Loucy (cell line): ENCODE measurements at regions not wholly inside any gene's neighbourhood (a gene's known extent, or its start where the extent isn't known, plus 50 kb on each side); places are given as distances from the start of the nearest gene placed in this dataset.

ENCODE experiments used
- H2AFZ ChIP-seq: fragments of 200-600 bp; sonication (generic); 2 replicates; pipeline ENCODE4 v1.6.0; 2016; ENCODE audit warnings: antibody characterized with exemption, mild to moderate bottlenecking, low read length, moderate library complexity
- H3F3A ChIP-seq: fragments of 200-600 bp; 2 replicates; pipeline ENCODE4 v1.6.0; 2016; ENCODE audit warnings: antibody characterized with exemption, low read depth, mild to moderate bottlenecking
- H3K27me3 ChIP-seq: fragments of 200-600 bp; sonication (generic); 2 replicates; pipeline ENCODE4 v1.6.1; 2014; ENCODE audit warnings: low read length, mild to moderate bottlenecking; ENCODE audit not compliant: insufficient read depth, poor library complexity, severe bottlenecking
- H3K36me3 ChIP-seq: fragments of 200-600 bp; sonication (generic); 2 replicates; pipeline ENCODE4 v1.6.1; 2016; ENCODE audit warnings: low read length; ENCODE audit not compliant: insufficient read depth
- H3K4me1 ChIP-seq: fragments of 200-600 bp; sonication (generic); 2 replicates; pipeline ENCODE4 v1.5.1; 2014; ENCODE audit warnings: low read length, mild to moderate bottlenecking; ENCODE audit not compliant: insufficient read depth, poor library complexity, severe bottlenecking
- H3K4me2 ChIP-seq: fragments of 200-600 bp; sonication (generic); 2 replicates; pipeline ENCODE4 v1.6.0; 2014; ENCODE audit warnings: antibody characterized with exemption, low read length, low read depth, mild to moderate bottlenecking; ENCODE audit not compliant: poor library complexity, severe bottlenecking
- H3K4me3 ChIP-seq: fragments of 200-600 bp; sonication (generic); 2 replicates; pipeline ENCODE4 v1.5.1; 2014; ENCODE audit warnings: low read length, mild to moderate bottlenecking, mixed read lengths; ENCODE audit not compliant: poor library complexity, severe bottlenecking
- H3K79me2 ChIP-seq: fragments of 200-600 bp; sonication (generic); 2 replicates; pipeline ENCODE4 v1.6.1; 2014; ENCODE audit warnings: low read length; ENCODE audit not compliant: insufficient read depth
- H3K9ac ChIP-seq: fragments of 200-600 bp; sonication (generic); 2 replicates; pipeline ENCODE4 v1.6.0; 2014; ENCODE audit warnings: mild to moderate bottlenecking, low read depth, low read length, moderate library complexity; ENCODE audit not compliant: poor library complexity, severe bottlenecking
- H3K9me2 ChIP-seq: fragments of 200-600 bp; sonication (generic); replicated peaks from 2 replicates; pipeline ENCODE4 v1.6.1; 2016; ENCODE audit warnings: low read depth, low read length, mixed read lengths
- H3K9me3 ChIP-seq: fragments of 200-600 bp; sonication (generic); 2 replicates; pipeline ENCODE4 v1.6.1; 2014; ENCODE audit warnings: mild to moderate bottlenecking, antibody characterized with exemption, low read length, low read depth; ENCODE audit not compliant: insufficient read depth
- H4K20me1 ChIP-seq: fragments of 200-600 bp; sonication (generic); 2 replicates; pipeline ENCODE4 v1.6.0; 2014; ENCODE audit warnings: antibody characterized with exemption, low read length, mild to moderate bottlenecking; ENCODE audit not compliant: insufficient read depth, poor library complexity, severe bottlenecking
- EZH2phosphoT487 ChIP-seq: fragments of 200-600 bp; IDR thresholded peaks from 2 replicates; pipeline ENCODE4 v1.6.1; 2018; ENCODE audit warnings: antibody characterized with exemption, mild to moderate bottlenecking, moderate library complexity, borderline replicate concordance
- TF ChIP-seq, protein P1 (sequence below): fragments of 200-600 bp; sonication (generic); conservative IDR thresholded peaks from 2 replicates; pipeline ENCODE4 v1.5.1; 2014; ENCODE audit warnings: mild to moderate bottlenecking, antibody characterized with exemption, low read length

DNA sequence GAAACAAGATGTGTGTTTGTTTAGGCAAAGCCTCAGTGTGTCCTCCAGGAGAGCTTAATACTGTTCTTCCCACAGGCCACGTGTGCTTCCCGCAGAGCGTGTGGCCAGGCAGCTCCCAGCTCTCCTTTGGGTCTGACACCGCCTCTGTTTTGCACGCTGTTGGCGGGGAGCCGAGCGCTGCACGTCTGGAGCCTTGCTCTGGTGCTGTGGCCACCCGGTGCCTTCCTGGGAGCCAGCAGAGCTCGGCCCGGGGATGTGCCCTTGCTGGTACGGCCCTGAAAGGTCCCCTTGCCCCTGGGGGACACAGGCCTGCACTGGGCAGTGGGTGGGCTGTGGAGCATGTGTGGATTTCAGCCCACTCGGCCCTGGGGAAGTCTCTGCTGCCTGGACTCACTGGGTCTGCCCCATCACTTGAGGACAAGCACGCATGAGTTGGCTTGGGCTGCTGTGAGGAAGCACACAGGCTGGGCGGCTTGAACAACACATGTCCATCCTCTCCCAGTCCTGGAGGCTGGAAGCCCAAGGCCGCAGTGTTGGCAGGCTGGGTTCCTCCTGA lies 160.7 kb upstream of the HDAC4 start:
- H3K27me3 ChIP-seq = no peaks in the 10 kb centered on the region
- H3K4me2 ChIP-seq = no peak overlapping the region
- H3K36me3 ChIP-seq = no peaks in the 10 kb centered on the region
- H3K9me2 ChIP-seq = no peaks in the 10 kb centered on the region
- H3K4me1 ChIP-seq = no peaks in the 10 kb centered on the region
- H3K9ac ChIP-seq = no peak overlapping the region
- no peaks in the 10 kb centered on the region for H3F3A ChIP-seq
- no peaks in the 10 kb centered on the region for H4K20me1 ChIP-seq
- H2AFZ ChIP-seq = no peak overlapping the region
- no peak overlapping the region for H3K4me3 ChIP-seq
- TF ChIP-seq, protein P1, sequence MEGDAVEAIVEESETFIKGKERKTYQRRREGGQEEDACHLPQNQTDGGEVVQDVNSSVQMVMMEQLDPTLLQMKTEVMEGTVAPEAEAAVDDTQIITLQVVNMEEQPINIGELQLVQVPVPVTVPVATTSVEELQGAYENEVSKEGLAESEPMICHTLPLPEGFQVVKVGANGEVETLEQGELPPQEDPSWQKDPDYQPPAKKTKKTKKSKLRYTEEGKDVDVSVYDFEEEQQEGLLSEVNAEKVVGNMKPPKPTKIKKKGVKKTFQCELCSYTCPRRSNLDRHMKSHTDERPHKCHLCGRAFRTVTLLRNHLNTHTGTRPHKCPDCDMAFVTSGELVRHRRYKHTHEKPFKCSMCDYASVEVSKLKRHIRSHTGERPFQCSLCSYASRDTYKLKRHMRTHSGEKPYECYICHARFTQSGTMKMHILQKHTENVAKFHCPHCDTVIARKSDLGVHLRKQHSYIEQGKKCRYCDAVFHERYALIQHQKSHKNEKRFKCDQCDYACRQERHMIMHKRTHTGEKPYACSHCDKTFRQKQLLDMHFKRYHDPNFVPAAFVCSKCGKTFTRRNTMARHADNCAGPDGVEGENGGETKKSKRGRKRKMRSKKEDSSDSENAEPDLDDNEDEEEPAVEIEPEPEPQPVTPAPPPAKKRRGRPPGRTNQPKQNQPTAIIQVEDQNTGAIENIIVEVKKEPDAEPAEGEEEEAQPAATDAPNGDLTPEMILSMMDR = no peak
- no peak for TF ChIP-seq EZH2phosphoT487
- H3K9me3 ChIP-seq = peaks cover 7% of the 10 kb centered on the region; the same call in 1 of the 2 replicates
- no peaks in the 10 kb centered on the region for H3K79me2 ChIP-seq

DNA sequence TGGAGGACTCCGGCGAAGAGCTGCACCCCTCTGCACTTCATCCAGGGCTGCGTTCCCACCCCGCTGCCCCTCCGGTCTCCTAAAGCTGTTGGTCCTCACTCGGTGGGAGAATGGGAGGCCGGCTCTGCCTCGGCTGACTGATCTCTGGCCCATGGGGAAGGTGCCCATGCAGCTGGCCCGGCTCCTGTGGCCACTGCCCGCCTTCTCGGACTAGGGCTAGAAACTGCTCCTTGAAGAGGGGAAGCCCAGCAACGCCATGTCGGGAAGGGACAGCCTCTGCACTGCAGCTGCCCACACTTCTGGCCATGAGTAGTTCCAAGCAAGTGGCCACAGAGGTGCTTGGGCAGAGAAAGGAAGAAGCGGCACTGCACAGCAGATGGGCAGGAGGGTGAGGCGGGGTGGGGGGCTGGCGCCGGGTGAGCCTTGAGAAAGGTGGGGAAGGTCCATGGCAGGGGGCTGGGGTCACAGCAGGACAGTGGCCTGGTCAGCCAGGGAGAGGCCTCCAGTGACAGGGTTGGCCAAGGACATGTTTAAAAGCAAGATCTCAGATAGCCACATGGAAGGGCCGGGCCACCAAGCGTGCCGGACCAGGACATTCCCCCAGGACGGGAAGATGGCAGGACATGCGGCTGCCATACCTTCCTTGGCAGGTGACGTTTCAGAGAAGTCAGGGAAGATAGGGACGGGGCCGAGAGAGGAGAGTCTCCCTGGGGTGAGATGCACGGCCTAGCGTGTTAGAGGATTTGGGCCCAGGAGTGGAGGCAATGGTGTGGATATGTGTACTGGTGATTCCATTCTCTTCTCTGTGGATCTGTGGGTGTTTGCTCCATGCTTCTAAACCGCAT lies 158.8 kb upstream of the HDAC4 start:
- TF ChIP-seq, protein P1 = no peak
- Histone ChIP-seq H3K4me3 (no peak overlapping the region), H3K9me3 (peaks cover 7% of the 10 kb centered on the region; the same call in 1 of the 2 replicates), H3K4me1 (no peaks in the 10 kb centered on the region), H3K79me2 (no peaks in the 10 kb centered on the region), H3K9me2 (no peaks in the 10 kb centered on the region), H3F3A (no peaks in the 10 kb centered on the region), H4K20me1 (no peaks in the 10 kb centered on the region), H3K4me2 (no peak overlapping the region), H2AFZ (no peak overlapping the region), H3K36me3 (no peaks in the 10 kb centered on the region), H3K9ac (no peak overlapping the region), H3K27me3 (no peaks in the 10 kb centered on the region)

DNA sequence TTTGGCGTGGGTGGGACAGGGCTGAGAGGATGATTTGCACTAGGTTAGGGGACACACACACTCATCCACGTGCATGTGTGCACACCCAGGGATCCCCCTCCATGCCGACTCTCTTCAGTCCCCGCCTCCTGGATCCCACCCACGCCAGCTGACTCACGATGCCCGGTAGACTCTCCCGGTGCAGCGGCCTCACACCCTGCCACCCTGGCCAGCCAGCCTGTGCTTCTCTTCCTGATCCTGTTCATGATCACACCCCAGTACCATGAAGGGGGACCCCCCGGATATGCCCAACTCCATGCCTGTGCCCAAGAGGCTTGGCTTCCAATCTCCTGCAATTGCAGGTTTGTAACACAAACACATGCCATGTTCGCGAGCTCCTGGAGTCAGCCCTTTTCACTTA lies 157.8 kb upstream of the HDAC4 start:
- H3K4me1 ChIP-seq = no peaks in the 10 kb centered on the region
- no peaks in the 10 kb centered on the region for H3K9me2 ChIP-seq
- no peak overlapping the region for H3K4me3 ChIP-seq
- no peaks in the 10 kb centered on the region for H4K20me1 ChIP-seq
- H2AFZ ChIP-seq = no peak overlapping the region
- H3K79me2 ChIP-seq = no peaks in the 10 kb centered on the region
- no peaks in the 10 kb centered on the region for H3F3A ChIP-seq
- peaks cover 7% of the 10 kb centered on the region; the same call in 1 of the 2 replicates for H3K9me3 ChIP-seq
- H3K4me2 ChIP-seq = no peak overlapping the region
- no peaks in the 10 kb centered on the region for H3K36me3 ChIP-seq
- H3K9ac ChIP-seq = no peak overlapping the region
- no peak for TF ChIP-seq EZH2phosphoT487
- TF ChIP-seq, protein P1 = no peak
- H3K27me3 ChIP-seq = no peaks in the 10 kb centered on the region
